ENCODE measurements at regions not wholly inside any gene's neighbourhood (a gene's known extent, or its start where the extent isn't known, plus 50 kb on each side); places are given as distances from the start of the nearest gene placed in this dataset.
A peak's percentile ranks its signal among the peaks of the same experiment; 100 is the strongest.

- dilution Hi-C loops (cut with HindIII; ENCODE audit: low sequenced_read_pairs, unreplicated experiment): no loop called here
- no peak overlapping the region for H2BK20ac ChIP-seq (ENCODE audit: low read depth, low read length)
- no peak overlapping the region for H4K5ac ChIP-seq (ENCODE audit: low read depth, low read length)
- H3K4ac ChIP-seq (ENCODE audit: low read depth, low read length): no peak overlapping the region
- no peak overlapping the region for H3K27ac ChIP-seq (ENCODE audit: insufficient read depth, low read length)
- POLR2A ChIA-PET (ENCODE audit: unreplicated experiment): no interaction called here
- H4K91ac ChIP-seq (ENCODE audit: insufficient read depth, low read depth, low read length): no peak overlapping the region
- CTCF ChIA-PET: no interaction called here
- H3K4me1 ChIP-seq (ENCODE audit: control insufficient read depth, insufficient read depth, low read length): no peaks in the 10 kb centered on the region
- in situ Hi-C loops (cut with MboI; ENCODE audit: low sequenced_read_pairs): no loop called here
- no peak overlapping the region for H2BK5ac ChIP-seq (ENCODE audit: low read depth, low read length, poor library complexity, severe bottlenecking)
- H3K9me3 ChIP-seq (ENCODE audit: control insufficient read depth, insufficient read depth, low read length): no peaks in the 10 kb centered on the region
- no peak overlapping the region for H3K23ac ChIP-seq (ENCODE audit: low read depth, low read length)
- H2AK9ac ChIP-seq (replicated peaks; ENCODE audit: low read depth, low read length, poor library complexity): no peak overlapping the region
- no peak overlapping the region for H2BK15ac ChIP-seq (ENCODE audit: low read depth, low read length)
- no peaks in the 10 kb centered on the region for H3K79me1 ChIP-seq (ENCODE audit: low read depth in 1 of 2, low read length in 2 of 2)
- H4K8ac ChIP-seq (ENCODE audit: low read depth in 2 of 2, low read length in 2 of 2): no peak overlapping the region
- H3K9me1 ChIP-seq (ENCODE audit: insufficient read depth, low read length): no peaks in the 10 kb centered on the region
- BruUV-seq (replicated peaks): no TSS peak
- H2AK5ac ChIP-seq (ENCODE audit: low read depth, low read length): no peak overlapping the region
- intact Hi-C loops (cut with micrococcal nuclease): no loop called here
- H3K4me2 ChIP-seq (ENCODE audit: low read depth, low read length): no peak overlapping the region
- H3K27me3 ChIP-seq (ENCODE audit: control insufficient read depth, insufficient read depth, low read length): no peaks in the 10 kb centered on the region
- H3K4me3 ChIP-seq (ENCODE audit: insufficient read depth, low read depth, low read length): no peak overlapping the region
- TF ChIP-seq MXI1 (IDR thresholded peaks at IDR 0.05; ENCODE audit: borderline replicate concordance, low read depth, low read length) (no peak), CHD1 (IDR thresholded peaks at IDR 0.05; ENCODE audit: low read depth, low read length) (no peak), CTCF (conservative IDR thresholded peaks at IDR 0.05; ENCODE audit: low read depth, low read length) (no peak), FOS (IDR thresholded peaks at IDR 0.05; ENCODE audit: low read depth, low read length) (no peak), USF2 (IDR thresholded peaks at IDR 0.05; ENCODE audit: low read depth, low read length) (no peak), CEBPB (IDR thresholded peaks at IDR 0.05; ENCODE audit: low read depth, low read length) (no peak), BHLHE40 (IDR thresholded peaks at IDR 0.05; ENCODE audit: low read depth, low read length) (no peak), MAFK (IDR thresholded peaks at IDR 0.05; ENCODE audit: low read depth, low read length) (no peak), RAD21 (IDR thresholded peaks at IDR 0.05; ENCODE audit: low read length) (no peak), RFX5 (IDR thresholded peaks at IDR 0.05; ENCODE audit: low read depth, low read length) (no peak), MAZ (IDR thresholded peaks at IDR 0.05; ENCODE audit: borderline replicate concordance, low read depth, low read length) (no peak), SMC3 (IDR thresholded peaks at IDR 0.05; ENCODE audit: low read depth, low read length) (no peak), RCOR1 (IDR thresholded peaks at IDR 0.05; ENCODE audit: insufficient replicate concordance, low read length) (no peak), POLR2A (IDR thresholded peaks at IDR 0.05; ENCODE audit: low read depth, low read length) (no peak), ELK1 (IDR thresholded peaks at IDR 0.05; ENCODE audit: borderline replicate concordance, low read depth, low read length) (no peak), NFE2L2 (IDR thresholded peaks at IDR 0.05; ENCODE audit: low read depth, low read length) (no peak)
- no peak overlapping the region for H2BK120ac ChIP-seq (ENCODE audit: low read depth, low read length)
- DNase-seq (peak; percentile 3), ATAC-seq (ENCODE audit: low read depth) (no peak)
- 17% methylated on average over 1 of the region's 4 CpGs; no CpG with 5 or more reads in 1 of the 2 experiments for WGBS, 2 experiments (ENCODE audit: extremely low coverage in 2 of 2, insufficient read length in 1 of 2)
- no peak overlapping the region for H3K14ac ChIP-seq (replicated peaks; ENCODE audit: low read depth, low read length)
- no peak overlapping the region for H3K9ac ChIP-seq (ENCODE audit: low read depth, low read length)
- H2AFZ ChIP-seq (replicated peaks; ENCODE audit: low read length, poor library complexity): no peak overlapping the region
- H4K20me1 ChIP-seq (ENCODE audit: insufficient read depth, low read length): no peaks in the 10 kb centered on the region
- no peaks in the 10 kb centered on the region for H3K36me3 ChIP-seq (ENCODE audit: control insufficient read depth, insufficient read depth, low read length)
- no peak overlapping the region for H3K56ac ChIP-seq (ENCODE audit: extremely low read depth, insufficient read depth, low read length)
- no peak overlapping the region for H3K18ac ChIP-seq (ENCODE audit: low read depth, low read length)
Measured at GRCh38 chr1:76759950-76760349, 107.3 kb upstream of the ST6GALNAC5 start.

All from IMR-90 (cell line).